ENCODE measurements at regions not wholly inside any gene's neighbourhood (a gene's known extent, or its start where the extent isn't known, plus 50 kb on each side); places are given as distances from the start of the nearest gene placed in this dataset.

GRCh38 chr2:105455488-105456003, 56.7 kb upstream of the FHL2 start:
- H3K4me3 ChIP-seq = no peak overlapping the region
- H3K4me1 ChIP-seq = peaks cover 0 to 5% of the 10 kb centered on the region in 2 donors
- H3K36me3 ChIP-seq = no peaks in the 10 kb centered on the region
- no peak for TF ChIP-seq CTCF (IDR thresholded peaks at IDR 0.05)
- peak in 1 of 2 donors; percentile 77 for DNase-seq (ENCODE audit: low spot score in 2 of 2)
- H3K9me3 ChIP-seq = no peaks in the 10 kb centered on the region
- H3K27me3 ChIP-seq = no peaks in the 10 kb centered on the region
- H3K27ac ChIP-seq = no peak overlapping the region
- intact Hi-C loops (cut with DNase I) = no loop called here

GRCh38 chr2:105454801-105455485, 56.1 kb upstream of the FHL2 start:
- no peak for DNase-seq (ENCODE audit: low spot score in 2 of 2)
- H3K4me3 ChIP-seq = no peak overlapping the region
- H3K27ac ChIP-seq = no peak overlapping the region
- no peak for TF ChIP-seq CTCF (IDR thresholded peaks at IDR 0.05)
- H3K27me3 ChIP-seq = no peaks in the 10 kb centered on the region
- H3K9me3 ChIP-seq = no peaks in the 10 kb centered on the region
- peaks cover 0 to 3% of the 10 kb centered on the region in 2 donors for H3K4me1 ChIP-seq
- intact Hi-C loops (cut with DNase I) = no loop called here
- no peaks in the 10 kb centered on the region for H3K36me3 ChIP-seq

GRCh38 chr2:105451571-105452166, 52.8 kb upstream of the FHL2 start:
- H3K9me3 ChIP-seq = no peaks in the 10 kb centered on the region
- H3K27ac ChIP-seq = no peak overlapping the region
- H3K4me1 ChIP-seq = peaks cover 0 to 2% of the 10 kb centered on the region in 2 donors
- H3K36me3 ChIP-seq = no peaks in the 10 kb centered on the region
- TF ChIP-seq CTCF (IDR thresholded peaks at IDR 0.05) = no peak
- no peaks in the 10 kb centered on the region for H3K27me3 ChIP-seq
- DNase-seq (ENCODE audit: low spot score in 2 of 2) = no peak
- intact Hi-C loops (cut with DNase I) = no loop called here
- H3K4me3 ChIP-seq = no peak overlapping the region

- H3K9me3 ChIP-seq = no peaks in the 10 kb centered on the region
- DNase-seq (ENCODE audit: low spot score in 2 of 2) = no peak
- H3K27me3 ChIP-seq = no peaks in the 10 kb centered on the region
- peaks cover 0 to 2% of the 10 kb centered on the region in 2 donors for H3K4me1 ChIP-seq
- TF ChIP-seq CTCF (IDR thresholded peaks at IDR 0.05) = no peak
- no peak overlapping the region for H3K4me3 ChIP-seq
- no peaks in the 10 kb centered on the region for H3K36me3 ChIP-seq
- H3K27ac ChIP-seq = no peak overlapping the region
- intact Hi-C loops (cut with DNase I) = no loop called here
Measured at GRCh38 chr2:105450471-105450870, 51.6 kb upstream of the FHL2 start.

- Histone ChIP-seq H3K9me3 (no peaks in the 10 kb centered on the region), H3K4me1 (no peaks in the 10 kb centered on the region), H3K27me3 (no peaks in the 10 kb centered on the region), H3K4me3 (no peak overlapping the region), H3K36me3 (no peaks in the 10 kb centered on the region), H3K27ac (no peak overlapping the region)
- TF ChIP-seq CTCF (IDR thresholded peaks at IDR 0.05) = no peak
- intact Hi-C loops (cut with DNase I) = no loop called here
- no peak for DNase-seq (ENCODE audit: low spot score in 2 of 2)
Measured at GRCh38 chr2:105449076-105449475, 50.2 kb upstream of the FHL2 start.

All from ascending aorta (tissue), 2 donors.